IMR-90 (cell line): ENCODE measurements at regions not wholly inside any gene's neighbourhood (a gene's known extent, or its start where the extent isn't known, plus 50 kb on each side); places are given as distances from the start of the nearest gene placed in this dataset.
A peak's percentile ranks its signal among the peaks of the same experiment; 100 is the strongest.

Experiments used
- ATAC-seq: fragments of 200-7000 bp; cut with Tn5 transposase; 2 replicates; pipeline ENCODE4 v1.9.1; 2020; ENCODE audit warnings: low read depth, mild to moderate bottlenecking, moderate library complexity
- BruUV-seq: library from RNA; stranded (reverse); fragments of 400-500 nt; replicated peaks from 2 replicates; lab custom pipeline; 2021; lab: Mats Ljungman, UMichigan
- CTCF ChIA-PET: fragments of 300-600 bp; formaldehyde crosslinking; extraction: SDS; loops from one replicate; lab custom pipeline; 2021; ENCODE audit warnings: antibody characterized with exemption; lab: Yijun Ruan, JAX
- POLR2A ChIA-PET: fragments of 300-600 bp; sonication (Branson Sonifier 250); formaldehyde crosslinking; loops from one replicate; lab custom pipeline; 2022; ENCODE audit warnings: antibody characterized with exemption; ENCODE audit not compliant: unreplicated experiment; lab: Charles Lee
- DNase-seq: peaks from one replicate; pipeline ENCODE4 v3.0.0; 2013
- H2AFZ ChIP-seq: replicated peaks from 2 replicates; pipeline ENCODE3; 2013; ENCODE audit warnings: low read length, mild to moderate bottlenecking; ENCODE audit not compliant: poor library complexity
- H2AK5ac ChIP-seq: 2 replicates; pipeline ENCODE4 v1.6.1; 2013; ENCODE audit warnings: low read depth, low read length, inconsistent platforms
- H2AK9ac ChIP-seq: replicated peaks from 2 replicates; pipeline ENCODE3; 2013; ENCODE audit warnings: mild to moderate bottlenecking, low read depth, low read length, moderate library complexity; ENCODE audit not compliant: poor library complexity
- H2BK120ac ChIP-seq: 2 replicates; pipeline ENCODE4 v1.6.1; 2013; ENCODE audit warnings: low read depth, low read length, inconsistent platforms
- H2BK15ac ChIP-seq: 3 replicates; pipeline ENCODE4 v1.6.1; 2013; ENCODE audit warnings: low read depth, low read length, inconsistent platforms
- H2BK20ac ChIP-seq: 2 replicates; pipeline ENCODE4 v1.6.1; 2013; ENCODE audit warnings: low read depth, mild to moderate bottlenecking, inconsistent platforms, low read length, moderate library complexity
- H2BK5ac ChIP-seq: 2 replicates; pipeline ENCODE4 v1.6.1; 2013; ENCODE audit warnings: mild to moderate bottlenecking, low read depth, low read length, inconsistent platforms; ENCODE audit not compliant: poor library complexity, severe bottlenecking
- H3K14ac ChIP-seq: replicated peaks from 2 replicates; pipeline ENCODE4 v1.6.1; 2013; ENCODE audit warnings: low read depth, low read length, inconsistent platforms
- H3K18ac ChIP-seq: 2 replicates; pipeline ENCODE4 v1.6.1; 2013; ENCODE audit warnings: low read depth, low read length, control low read depth
- H3K23ac ChIP-seq: 2 replicates; pipeline ENCODE4 v1.6.1; 2013; ENCODE audit warnings: low read depth, low read length, inconsistent platforms
- H3K27ac ChIP-seq: 2 replicates; pipeline ENCODE4 v1.5.1; 2013; ENCODE audit warnings: mild to moderate bottlenecking, control low read depth, low read length; ENCODE audit not compliant: insufficient read depth
- H3K27me3 ChIP-seq: 2 replicates; pipeline ENCODE4 v1.6.1; 2013; ENCODE audit warnings: low read length; ENCODE audit not compliant: control insufficient read depth, insufficient read depth
- H3K36me3 ChIP-seq: 2 replicates; pipeline ENCODE4 v1.6.1; 2013; ENCODE audit warnings: low read length, mixed read lengths; ENCODE audit not compliant: control insufficient read depth, insufficient read depth
- H3K4ac ChIP-seq: 2 replicates; pipeline ENCODE4 v1.6.1; 2013; ENCODE audit warnings: low read depth, low read length, inconsistent platforms
- H3K4me1 ChIP-seq: 2 replicates; pipeline ENCODE4 v1.6.1; 2013; ENCODE audit warnings: low read length, mixed read lengths; ENCODE audit not compliant: control insufficient read depth, insufficient read depth
- H3K4me2 ChIP-seq: 2 replicates; pipeline ENCODE4 v1.6.1; 2013; ENCODE audit warnings: low read depth, mild to moderate bottlenecking, control low read depth, low read length, moderate library complexity
- H3K4me3 ChIP-seq: 2 replicates; pipeline ENCODE4 v1.5.1; 2013; ENCODE audit warnings: low read depth, mild to moderate bottlenecking, control low read depth, low read length, moderate library complexity; ENCODE audit not compliant: insufficient read depth
- H3K56ac ChIP-seq: 2 replicates; pipeline ENCODE4 v1.6.1; 2013; ENCODE audit warnings: low read length, inconsistent platforms; ENCODE audit not compliant: insufficient read depth; ENCODE audit errors: extremely low read depth
- H3K79me1 ChIP-seq, 2 experiments: 2 replicates each; pipeline ENCODE4 v1.6.1; 2013; ENCODE audit warnings: low read length in 2 of 2, inconsistent platforms in 1 of 2, low read depth in 1 of 2
- H3K9ac ChIP-seq: 2 replicates; pipeline ENCODE4 v1.6.1; 2013; ENCODE audit warnings: low read depth, low read length, control low read depth
- H3K9me1 ChIP-seq: 2 replicates; pipeline ENCODE4 v1.6.1; 2013; ENCODE audit warnings: low read length, inconsistent platforms; ENCODE audit not compliant: insufficient read depth
- H3K9me3 ChIP-seq: 2 replicates; pipeline ENCODE4 v1.6.1; 2013; ENCODE audit warnings: low read length; ENCODE audit not compliant: control insufficient read depth, insufficient read depth
- H4K20me1 ChIP-seq: 2 replicates; pipeline ENCODE4 v1.6.1; 2013; ENCODE audit warnings: low read length, inconsistent platforms; ENCODE audit not compliant: insufficient read depth
- H4K5ac ChIP-seq: 2 replicates; pipeline ENCODE4 v1.6.1; 2013; ENCODE audit warnings: mild to moderate bottlenecking, low read depth, low read length, control low read depth
- H4K8ac ChIP-seq, 2 experiments: 2 replicates each; pipeline ENCODE4 v1.6.1; 2013; ENCODE audit warnings: low read depth in 2 of 2, low read length in 2 of 2, control low read depth in 1 of 2, inconsistent platforms in 1 of 2
- H4K91ac ChIP-seq: 2 replicates; pipeline ENCODE4 v1.6.1; 2013; ENCODE audit warnings: low read depth, low read length, inconsistent platforms; ENCODE audit not compliant: insufficient read depth
- FOS ChIP-seq: fragments of 150-350 bp; IDR thresholded peaks from 2 replicates; pipeline ENCODE4 v1.6.1; 2016; ENCODE audit warnings: low read depth, low read length
- MAFK ChIP-seq: IDR thresholded peaks from 2 replicates; pipeline ENCODE4 v1.6.1; 2012; ENCODE audit warnings: low read depth, low read length, improper control_type of control experiment
- MAZ ChIP-seq: IDR thresholded peaks from 2 replicates; pipeline ENCODE4 v1.6.1; 2012; ENCODE audit warnings: low read depth, mild to moderate bottlenecking, low read length, improper control_type of control experiment, moderate library complexity, borderline replicate concordance
- RCOR1 ChIP-seq: IDR thresholded peaks from 2 replicates; pipeline ENCODE4 v1.6.1; 2012; ENCODE audit warnings: mild to moderate bottlenecking, low read length, improper control_type of control experiment; ENCODE audit not compliant: insufficient replicate concordance
- WGBS, 2 experiments: methylation state at CpG; one replicate each; pipeline versions ENCODE4 v1.1.5 to v1.1.7; 2013; ENCODE audit warnings: missing lambda C conversion rate in 2 of 2; ENCODE audit not compliant: insufficient read length in 1 of 2; ENCODE audit errors: extremely low coverage in 2 of 2; 5-methylcytosine and 5-hydroxymethylcytosine counted together
- dilution Hi-C: fragments of 300-500 bp; cut with HindIII; formaldehyde crosslinking; loops from one replicate; pipeline ENCODE4 v1.14.3; 2018; ENCODE audit warnings: low sequenced_read_pairs; ENCODE audit not compliant: unreplicated experiment
- in situ Hi-C: fragments of 300-500 bp; cut with MboI; formaldehyde crosslinking; loops from 3 replicates; pipeline ENCODE4 v1.14.3; 2019; ENCODE audit warnings: low sequenced_read_pairs, inconsistent platforms, mixed read lengths
- intact Hi-C: fragments of 100-400 bp; cut with micrococcal nuclease; formaldehyde crosslinking; loops from 2 replicates; pipeline ENCODE4 v1.10.0; 2022

- Histone ChIP-seq H4K5ac (no peak overlapping the region), H3K9ac (no peak overlapping the region), H3K14ac (no peak overlapping the region), H2AK9ac (no peak overlapping the region), H3K27me3 (peaks cover 41% of the 10 kb centered on the region), H3K36me3 (no peaks in the 10 kb centered on the region), H2AK5ac (no peak overlapping the region), H2BK5ac (no peak overlapping the region), H3K23ac (no peak overlapping the region), H3K27ac (no peak overlapping the region), H3K18ac (no peak overlapping the region), H4K8ac (no peak overlapping the region), H2AFZ (no peak overlapping the region), H3K56ac (no peak overlapping the region), H3K9me1 (no peaks in the 10 kb centered on the region), H2BK15ac (no peak overlapping the region), H3K79me1 (no peaks in the 10 kb centered on the region), H2BK20ac (no peak overlapping the region), H3K4ac (no peak overlapping the region), H4K20me1 (peaks cover 4% of the 10 kb centered on the region; the same call in 1 of the 2 replicates), H3K4me1 (no peaks in the 10 kb centered on the region), H3K4me3 (no peak overlapping the region), H3K9me3 (no peaks in the 10 kb centered on the region), H3K4me2 (no peak overlapping the region), H2BK120ac (no peak overlapping the region), H4K91ac (no peak overlapping the region)
- in situ Hi-C loops (no loop called here), dilution Hi-C loops (no loop called here), intact Hi-C loops (no loop called here)
- ChIA-PET CTCF (no interaction called here), POLR2A (interaction anchor here (0.7 kb wide), 1 partner anchor 332 kb away, joined by 14 read pairs; no protein-coding TSS in a partner anchor)
- TF ChIP-seq MAZ (peak; percentile 86), FOS (no peak), RCOR1 (no peak), MAFK (peak; percentile 61; the same call in 1 of the 2 replicates)
- ATAC-seq (peak; percentile 40; the same call in 1 of the 2 replicates), DNase-seq (peak; percentile 58)
- no TSS peak for BruUV-seq
- WGBS, 2 experiments, result 42% methylated on average over 2 of the region's 12 CpGs; no CpG with 5 or more reads in 1 of the 2 experiments
These were observed 96.1 kb upstream of the THY1 start for GRCh38 chr11:119518746-119519730.
